NT2/D1 (cell line): ENCODE measurements at regions not wholly inside any gene's neighbourhood (a gene's known extent, or its start where the extent isn't known, plus 50 kb on each side); places are given as distances from the start of the nearest gene placed in this dataset.
A peak's percentile ranks its signal among the peaks of the same experiment; 100 is the strongest.

Source experiments
- DNase-seq: peaks from one replicate; pipeline ENCODE4 v3.0.0-alpha.2; 2011; ENCODE audit warnings: low read depth, low spot score
- H3K27me3 ChIP-seq: 2 replicates; pipeline ENCODE4 v1.6.0; 2011; ENCODE audit warnings: mild to moderate bottlenecking; ENCODE audit not compliant: insufficient read length, insufficient read depth
- H3K36me3 ChIP-seq: 2 replicates; pipeline ENCODE4 v1.6.1; 2011; ENCODE audit warnings: mild to moderate bottlenecking, low read length, mixed read lengths; ENCODE audit not compliant: insufficient read depth, insufficient read length
- H3K4me1 ChIP-seq: 2 replicates; pipeline ENCODE4 v1.5.1; 2011; ENCODE audit not compliant: insufficient read depth, insufficient read length
- H3K4me3 ChIP-seq: 2 replicates; pipeline ENCODE4 v1.5.1; 2011; ENCODE audit warnings: low read depth; ENCODE audit not compliant: insufficient read length
- H3K9ac ChIP-seq: 2 replicates; pipeline ENCODE4 v1.6.0; 2011; ENCODE audit warnings: low read depth; ENCODE audit not compliant: insufficient read length
- H3K9me3 ChIP-seq: 2 replicates; pipeline ENCODE4 v1.5.1; 2011; ENCODE audit warnings: mild to moderate bottlenecking, low read length; ENCODE audit not compliant: insufficient read depth
- SUZ12 ChIP-seq: IDR thresholded peaks from 2 replicates; pipeline ENCODE4 v1.6.1; 2011; ENCODE audit not compliant: insufficient read length, insufficient read depth; ENCODE audit errors: extremely low read depth
- YY1 ChIP-seq: IDR thresholded peaks from 2 replicates; pipeline ENCODE4 v1.6.1; 2011; ENCODE audit not compliant: insufficient read length, insufficient read depth
- ZNF274 ChIP-seq: IDR thresholded peaks from 2 replicates; pipeline ENCODE4 v1.6.1; 2011; ENCODE audit warnings: mild to moderate bottlenecking, low read depth, low read length

DNA sequence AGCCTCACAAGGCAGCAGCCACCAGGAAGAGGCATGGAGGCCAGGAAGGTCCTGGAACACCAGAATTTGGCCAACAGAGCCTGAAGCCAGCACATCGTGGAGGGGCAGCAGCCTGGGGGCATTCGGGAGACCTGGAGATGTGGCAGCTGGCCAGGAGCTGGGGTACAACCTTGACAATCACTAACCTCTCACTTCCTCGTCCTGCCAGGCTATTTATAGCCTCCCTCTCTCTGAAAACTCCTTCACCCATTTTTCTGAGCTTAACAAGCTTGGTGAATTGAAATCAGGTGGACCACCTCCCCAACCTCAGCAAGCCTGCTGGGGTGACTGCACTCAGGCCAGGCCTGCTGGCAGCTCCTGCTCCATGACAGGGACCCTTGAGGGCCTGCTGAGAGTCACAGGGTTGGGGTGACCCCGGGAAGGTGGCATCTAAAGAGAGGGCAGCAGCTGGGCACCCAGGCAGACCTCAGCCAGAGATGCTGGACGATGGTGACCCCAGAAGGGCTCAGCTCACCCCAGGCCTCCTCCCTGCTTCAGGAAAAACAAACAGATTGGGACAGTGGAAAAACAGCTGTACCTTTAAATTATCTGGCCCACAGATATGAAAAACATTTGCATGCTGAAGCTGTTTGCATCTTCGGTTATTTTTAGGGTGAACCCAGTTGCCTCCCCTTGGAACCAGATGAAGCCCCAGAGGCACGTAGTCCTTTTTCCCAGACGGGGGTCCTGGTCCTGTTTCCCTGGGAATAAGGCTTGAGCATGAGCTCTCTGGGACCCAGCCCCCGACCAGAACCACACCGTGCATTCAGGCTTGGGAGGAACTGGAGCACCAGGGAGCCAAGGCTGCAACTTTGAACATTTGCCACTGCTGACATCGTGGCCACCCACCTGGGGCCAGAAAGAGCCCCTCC lies 67.0 kb downstream of the PITPNM2 start:
- peaks cover 21% of the 10 kb centered on the region for H3K4me1 ChIP-seq
- H3K9me3 ChIP-seq = no peaks in the 10 kb centered on the region
- H3K9ac ChIP-seq = peak overlapping the region; percentile 42
- no peaks in the 10 kb centered on the region for H3K27me3 ChIP-seq
- no peak for DNase-seq
- no peak overlapping the region for H3K4me3 ChIP-seq
- no peaks in the 10 kb centered on the region for H3K36me3 ChIP-seq
- TF ChIP-seq SUZ12 = no peak
- TF ChIP-seq ZNF274 = no peak
- TF ChIP-seq YY1 = no peak

DNA sequence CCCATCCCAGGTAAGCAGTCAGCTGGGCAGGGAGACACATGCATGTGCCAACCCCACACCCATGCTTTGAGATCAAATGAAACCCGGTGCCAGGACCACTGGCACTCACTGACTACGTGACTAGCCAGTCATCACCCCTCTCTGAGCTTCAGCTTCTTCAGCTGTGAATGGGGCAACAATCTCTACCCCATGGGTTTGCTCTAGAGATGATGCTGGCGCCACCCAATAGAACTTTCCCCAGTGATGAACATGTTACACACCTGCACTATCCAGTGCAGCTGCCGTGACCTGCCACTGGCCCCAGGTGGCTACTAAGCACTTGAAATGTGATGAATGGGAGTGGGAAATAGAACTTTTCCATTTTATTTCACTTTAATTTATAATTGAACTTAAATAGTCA lies 70.3 kb downstream of the PITPNM2 start:
- peaks cover 27% of the 10 kb centered on the region for H3K4me1 ChIP-seq
- no peak for TF ChIP-seq ZNF274
- no peak for TF ChIP-seq YY1
- no peak for TF ChIP-seq SUZ12
- no peak overlapping the region for H3K9ac ChIP-seq
- H3K27me3 ChIP-seq = no peaks in the 10 kb centered on the region
- H3K9me3 ChIP-seq = no peaks in the 10 kb centered on the region
- H3K4me3 ChIP-seq = no peak overlapping the region
- H3K36me3 ChIP-seq = no peaks in the 10 kb centered on the region
- no peak for DNase-seq

DNA sequence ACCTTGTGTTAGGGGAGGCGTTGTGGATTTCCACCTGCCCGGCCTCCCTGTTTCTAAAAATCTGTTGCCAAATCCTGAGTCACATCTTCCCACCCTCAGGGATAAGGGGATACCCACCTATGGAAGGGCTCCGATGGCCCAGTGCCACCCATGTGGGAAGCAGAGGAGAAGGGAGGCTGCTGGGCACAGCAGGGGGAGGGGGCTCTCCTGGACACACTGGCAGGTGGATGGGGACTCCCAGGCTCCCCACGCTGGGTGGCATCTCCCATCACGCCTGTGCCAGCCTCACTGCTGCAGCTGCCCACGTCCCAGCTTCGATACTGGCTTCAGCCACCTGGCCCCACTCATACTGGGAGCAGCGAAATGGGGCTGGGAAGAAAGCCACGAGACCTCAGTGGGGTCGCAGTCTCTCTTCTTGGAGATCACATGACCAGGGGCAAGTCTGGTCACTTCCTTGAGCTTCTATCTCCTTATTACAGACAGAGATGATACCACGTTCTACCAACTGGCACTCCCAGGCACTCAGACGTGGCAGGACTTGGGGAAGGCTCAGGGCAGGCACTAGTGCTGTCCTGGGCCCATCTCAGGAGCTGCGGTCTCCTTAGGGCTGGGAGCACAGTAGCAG lies 72.2 kb downstream of the PITPNM2 start:
- H3K9me3 ChIP-seq = no peaks in the 10 kb centered on the region
- DNase-seq = no peak
- H3K36me3 ChIP-seq = no peaks in the 10 kb centered on the region
- no peak overlapping the region for H3K9ac ChIP-seq
- no peaks in the 10 kb centered on the region for H3K27me3 ChIP-seq
- no peak overlapping the region for H3K4me3 ChIP-seq
- no peak for TF ChIP-seq ZNF274
- no peak for TF ChIP-seq SUZ12
- no peak for TF ChIP-seq YY1
- peaks cover 32% of the 10 kb centered on the region for H3K4me1 ChIP-seq

DNA sequence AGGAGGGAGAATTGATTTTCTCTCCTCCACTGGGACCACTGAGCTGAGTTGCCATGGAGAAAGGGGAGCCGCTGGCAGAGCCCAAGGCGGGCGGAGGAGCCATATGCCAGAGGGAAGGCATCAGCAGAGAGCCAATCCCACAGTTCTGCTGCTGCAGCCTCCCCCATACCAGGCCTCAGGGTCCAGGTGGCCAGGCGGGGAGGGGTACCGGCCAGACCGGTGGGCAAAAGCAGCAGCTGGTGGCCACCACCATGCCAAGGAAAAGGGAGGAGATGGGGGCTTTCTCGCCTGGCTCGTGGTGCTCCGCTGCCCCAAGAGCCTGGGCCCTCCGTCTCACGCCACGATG lies 72.8 kb downstream of the PITPNM2 start:
- H3K9ac ChIP-seq = no peak overlapping the region
- H3K27me3 ChIP-seq = no peaks in the 10 kb centered on the region
- no peak overlapping the region for H3K4me3 ChIP-seq
- no peak for DNase-seq
- H3K9me3 ChIP-seq = no peaks in the 10 kb centered on the region
- H3K36me3 ChIP-seq = no peaks in the 10 kb centered on the region
- peaks cover 32% of the 10 kb centered on the region for H3K4me1 ChIP-seq
- TF ChIP-seq YY1 (no peak), SUZ12 (no peak), ZNF274 (no peak)

DNA sequence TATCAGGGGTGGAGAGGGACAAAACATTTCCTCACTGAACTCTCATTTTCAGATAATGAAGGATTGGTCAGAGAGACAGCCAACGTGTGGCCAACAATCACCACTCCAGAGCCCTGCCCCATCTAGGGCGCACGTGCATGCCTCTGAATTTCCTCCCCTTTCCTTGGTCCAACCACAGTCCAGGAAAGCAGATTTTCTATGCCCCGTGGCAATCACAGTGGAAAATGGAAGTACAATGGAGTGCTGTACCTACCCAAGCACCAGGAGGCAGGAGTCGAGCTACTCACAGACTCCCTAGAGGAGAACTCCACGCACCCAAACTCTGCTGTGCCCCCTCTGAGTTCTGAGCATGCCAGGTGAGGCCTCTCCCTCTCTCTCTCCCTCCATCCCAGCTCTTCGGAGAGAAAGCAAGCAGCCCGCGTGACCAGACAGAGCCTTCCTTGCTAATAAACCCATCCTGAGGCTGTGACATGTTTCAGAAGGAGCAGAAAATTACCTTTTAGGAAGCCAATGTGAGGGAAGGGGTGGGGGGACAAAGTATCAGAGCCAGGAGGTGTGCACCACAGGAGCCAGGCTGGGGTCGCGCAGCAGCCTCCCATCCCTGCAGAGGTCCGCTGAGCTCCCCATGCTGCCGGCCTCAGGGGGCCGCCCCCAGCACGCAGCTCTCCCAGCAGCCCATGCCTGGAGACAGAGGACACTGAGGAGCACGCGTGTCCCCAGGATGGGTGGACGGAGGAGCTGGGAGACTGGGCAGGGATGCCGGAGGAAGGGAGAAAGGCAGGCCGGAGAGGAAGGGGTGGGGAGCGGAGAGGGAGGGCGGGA lies 73.4 kb downstream of the PITPNM2 start:
- no peak overlapping the region for H3K4me3 ChIP-seq
- DNase-seq = no peak
- H3K27me3 ChIP-seq = no peaks in the 10 kb centered on the region
- peak overlapping the region; percentile 24 for H3K9ac ChIP-seq
- H3K4me1 ChIP-seq = peaks cover 32% of the 10 kb centered on the region
- TF ChIP-seq ZNF274 (no peak), SUZ12 (no peak), YY1 (no peak)
- H3K36me3 ChIP-seq = no peaks in the 10 kb centered on the region
- H3K9me3 ChIP-seq = no peaks in the 10 kb centered on the region

DNA sequence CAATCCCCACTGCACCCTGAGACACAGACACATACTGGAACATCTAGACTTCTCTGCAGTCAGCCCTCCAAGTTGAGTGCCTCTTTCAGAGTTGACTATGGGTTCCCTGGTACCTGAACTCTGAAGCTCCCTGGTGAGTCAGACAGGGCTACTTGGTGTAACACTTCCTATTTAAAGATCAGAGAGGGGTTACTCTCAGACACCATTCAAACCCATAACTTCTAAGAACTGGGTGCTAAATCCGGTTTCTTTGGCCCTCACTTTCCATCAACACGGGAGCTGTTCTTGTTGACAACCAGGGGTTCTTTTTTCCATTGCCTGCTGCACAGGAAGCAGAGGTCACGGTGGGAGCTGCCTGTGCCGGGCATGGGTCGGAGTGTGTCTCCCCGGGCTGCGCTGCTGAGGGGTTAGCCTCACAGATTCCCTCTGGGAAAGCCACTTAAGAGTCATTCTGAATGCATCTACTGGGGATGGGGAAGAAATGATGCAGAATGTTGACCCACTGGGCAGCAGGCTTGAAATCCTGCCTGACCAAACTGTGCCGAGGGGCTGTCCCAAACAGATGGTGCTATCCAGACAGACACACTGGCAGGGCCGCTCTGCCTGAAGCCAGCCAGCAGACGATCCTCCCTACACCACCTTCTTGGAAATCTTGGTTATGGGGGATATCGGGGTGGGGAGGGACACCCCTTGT lies 74.1 kb downstream of the PITPNM2 start:
- Histone ChIP-seq H3K9me3 (no peaks in the 10 kb centered on the region), H3K4me1 (peaks cover 29% of the 10 kb centered on the region)
- TF ChIP-seq ZNF274 = no peak
- TF ChIP-seq YY1 = no peak
- TF ChIP-seq SUZ12 = no peak

More for the DNA sequence above, 74.1 kb downstream of the PITPNM2 start:
- no peak for DNase-seq
- Histone ChIP-seq H3K27me3 (no peaks in the 10 kb centered on the region), H3K4me3 (no peak overlapping the region), H3K36me3 (no peaks in the 10 kb centered on the region), H3K9ac (peak overlapping the region; percentile 24)
